Neural progenitor cell (in vitro differentiated cells): ENCODE measurements at regions not wholly inside any gene's neighbourhood (a gene's known extent, or its start where the extent isn't known, plus 50 kb on each side); places are given as distances from the start of the nearest gene placed in this dataset.

ENCODE experiments used
- DNase-seq: peaks from one replicate; pipeline ENCODE4 v3.0.0-alpha.2; 2016; ENCODE audit warnings: low spot score
- H2AFZ ChIP-seq: fragments of 200-600 bp; sonication (generic); replicated peaks from 2 replicates; pipeline ENCODE4 v1.6.1; 2016; ENCODE audit warnings: antibody characterized with exemption
- H3F3A ChIP-seq: fragments of 200-600 bp; sonication (generic); 2 replicates; pipeline ENCODE4 v1.6.1; 2016; ENCODE audit warnings: antibody characterized with exemption, low read depth
- H3K27ac ChIP-seq: fragments of 200-600 bp; sonication (generic); 2 replicates; pipeline ENCODE4 v1.5.1; 2016; ENCODE audit warnings: mild to moderate bottlenecking
- H3K27me3 ChIP-seq: fragments of 200-600 bp; sonication (generic); 2 replicates; pipeline ENCODE4 v1.6.1; 2016; ENCODE audit warnings: mild to moderate bottlenecking, moderate library complexity
- H3K36me3 ChIP-seq: fragments of 200-600 bp; sonication (generic); 2 replicates; pipeline ENCODE4 v1.5.1; 2016
- H3K4me1 ChIP-seq: fragments of 200-600 bp; sonication (generic); 2 replicates; pipeline ENCODE4 v1.6.1; 2016; ENCODE audit warnings: mixed run types
- H3K4me2 ChIP-seq: fragments of 200-600 bp; sonication (generic); 2 replicates; pipeline ENCODE4 v1.6.1; 2016
- H3K4me3 ChIP-seq: fragments of 200-600 bp; sonication (generic); 2 replicates; pipeline ENCODE4 v1.5.1; 2016
- H3K79me2 ChIP-seq: fragments of 200-600 bp; sonication (generic); 2 replicates; pipeline ENCODE4 v1.6.1; 2016; ENCODE audit warnings: low read depth
- H3K9ac ChIP-seq: fragments of 200-600 bp; sonication (generic); 2 replicates; pipeline ENCODE4 v1.6.1; 2016
- H3K9me3 ChIP-seq: fragments of 200-600 bp; sonication (generic); 2 replicates; pipeline ENCODE4 v1.5.1; 2016; ENCODE audit warnings: low read depth
- H4K20me1 ChIP-seq: fragments of 200-600 bp; sonication (generic); 2 replicates; pipeline ENCODE4 v1.6.1; 2016; ENCODE audit warnings: low read depth
- H3K27ac Mint-ChIP-seq: 3 replicates; pipeline ENCODE4 v1.8.0; 2021; ENCODE audit warnings: mixed read lengths
- H3K27me3 Mint-ChIP-seq: 2 replicates; pipeline ENCODE4 v1.8.0; 2022; ENCODE audit warnings: low read depth, mild to moderate bottlenecking, inconsistent platforms, moderate library complexity, mixed read lengths; ENCODE audit not compliant: insufficient read depth
- H3K36me3 Mint-ChIP-seq: 3 replicates; pipeline ENCODE4 v1.8.0; 2021; ENCODE audit warnings: mixed read lengths
- H3K4me1 Mint-ChIP-seq: 3 replicates; pipeline ENCODE4 v1.8.0; 2021; ENCODE audit warnings: mixed read lengths
- H3K4me3 Mint-ChIP-seq: 3 replicates; pipeline ENCODE4 v1.8.0; 2021; ENCODE audit warnings: mild to moderate bottlenecking, moderate library complexity, mixed read lengths
- H3K9me3 Mint-ChIP-seq: 3 replicates; pipeline ENCODE4 v1.8.0; 2020; ENCODE audit warnings: mixed read lengths
- EZH2 ChIP-seq: fragments of 200-600 bp; sonication (generic); IDR thresholded peaks from 2 replicates; pipeline ENCODE4 v1.6.1; 2017; ENCODE audit warnings: antibody characterized with exemption, mild to moderate bottlenecking, moderate library complexity
- EZH2phosphoT487 ChIP-seq: fragments of 200-600 bp; sonication (generic); IDR thresholded peaks from 2 replicates; pipeline ENCODE4 v1.6.1; 2017; ENCODE audit warnings: antibody characterized with exemption
- TF ChIP-seq, protein P1 (sequence below): fragments of 200-600 bp; sonication (generic); IDR thresholded peaks from 2 replicates; pipeline ENCODE4 v1.5.1; 2017; ENCODE audit warnings: antibody characterized with exemption, mild to moderate bottlenecking

DNA sequence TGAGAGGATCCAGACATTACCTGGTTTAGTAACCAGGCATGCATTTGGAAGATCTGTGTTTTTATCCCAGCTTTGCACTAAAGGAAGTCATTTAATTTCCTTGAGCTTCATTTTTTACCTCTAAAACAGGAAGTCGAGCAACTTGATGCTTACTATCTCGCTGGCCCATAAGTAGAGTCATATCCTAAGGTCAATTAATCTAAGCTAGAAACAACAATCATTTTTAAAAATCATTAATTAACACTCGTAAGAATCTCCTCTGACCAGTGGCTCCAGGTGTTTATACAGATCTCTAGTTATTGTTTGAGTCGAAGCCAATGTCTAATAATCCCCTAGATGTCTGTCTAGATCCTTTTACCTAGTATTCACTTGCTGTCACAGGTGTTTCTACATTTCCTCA lies 355.8 kb upstream of the DCN start:
- Histone ChIP-seq H3K9ac (no peak overlapping the region), H3K27me3 (no peaks in the 10 kb centered on the region), H3K79me2 (no peaks in the 10 kb centered on the region), H3K4me3 (no peak overlapping the region), H3K9me3 (no peaks in the 10 kb centered on the region), H3K36me3 (no peaks in the 10 kb centered on the region), H2AFZ (no peak overlapping the region), H3K4me1 (peaks cover 8% of the 10 kb centered on the region), H3K27ac (no peak overlapping the region), H3F3A (no peaks in the 10 kb centered on the region), H3K4me2 (no peak overlapping the region), H4K20me1 (no peaks in the 10 kb centered on the region)
- Mint-ChIP-seq H3K4me1 (peaks cover 7% of the 10 kb centered on the region), H3K27me3 (no peaks in the 10 kb centered on the region), H3K9me3 (peaks cover 4% of the 10 kb centered on the region), H3K27ac (no peak overlapping the region), H3K36me3 (no peaks in the 10 kb centered on the region), H3K4me3 (no peak overlapping the region)
- no peak for DNase-seq
- TF ChIP-seq, protein P1, sequence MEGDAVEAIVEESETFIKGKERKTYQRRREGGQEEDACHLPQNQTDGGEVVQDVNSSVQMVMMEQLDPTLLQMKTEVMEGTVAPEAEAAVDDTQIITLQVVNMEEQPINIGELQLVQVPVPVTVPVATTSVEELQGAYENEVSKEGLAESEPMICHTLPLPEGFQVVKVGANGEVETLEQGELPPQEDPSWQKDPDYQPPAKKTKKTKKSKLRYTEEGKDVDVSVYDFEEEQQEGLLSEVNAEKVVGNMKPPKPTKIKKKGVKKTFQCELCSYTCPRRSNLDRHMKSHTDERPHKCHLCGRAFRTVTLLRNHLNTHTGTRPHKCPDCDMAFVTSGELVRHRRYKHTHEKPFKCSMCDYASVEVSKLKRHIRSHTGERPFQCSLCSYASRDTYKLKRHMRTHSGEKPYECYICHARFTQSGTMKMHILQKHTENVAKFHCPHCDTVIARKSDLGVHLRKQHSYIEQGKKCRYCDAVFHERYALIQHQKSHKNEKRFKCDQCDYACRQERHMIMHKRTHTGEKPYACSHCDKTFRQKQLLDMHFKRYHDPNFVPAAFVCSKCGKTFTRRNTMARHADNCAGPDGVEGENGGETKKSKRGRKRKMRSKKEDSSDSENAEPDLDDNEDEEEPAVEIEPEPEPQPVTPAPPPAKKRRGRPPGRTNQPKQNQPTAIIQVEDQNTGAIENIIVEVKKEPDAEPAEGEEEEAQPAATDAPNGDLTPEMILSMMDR = no peak
- no peak for TF ChIP-seq EZH2phosphoT487
- TF ChIP-seq EZH2 = no peak

DNA sequence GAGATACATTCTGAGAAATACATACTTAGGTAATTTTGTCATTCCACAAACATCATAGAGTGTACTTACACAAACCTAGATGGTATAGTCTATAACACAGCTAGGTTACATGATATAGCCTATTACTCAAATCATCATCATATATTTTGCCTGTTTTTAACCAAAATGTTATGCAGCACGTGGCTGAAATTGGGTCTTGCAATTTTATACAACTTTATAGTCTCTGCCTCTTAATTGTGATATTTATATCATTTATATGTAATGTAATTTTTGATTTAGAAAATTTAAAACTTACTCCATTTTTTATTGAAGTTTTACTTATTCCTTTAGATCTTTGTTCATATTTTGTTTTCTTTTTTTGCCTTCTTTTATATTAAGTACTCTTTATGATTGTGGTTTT lies 350.7 kb upstream of the DCN start:
- Mint-ChIP-seq H3K4me1 (no peaks in the 10 kb centered on the region), H3K27me3 (no peaks in the 10 kb centered on the region)

DNA sequence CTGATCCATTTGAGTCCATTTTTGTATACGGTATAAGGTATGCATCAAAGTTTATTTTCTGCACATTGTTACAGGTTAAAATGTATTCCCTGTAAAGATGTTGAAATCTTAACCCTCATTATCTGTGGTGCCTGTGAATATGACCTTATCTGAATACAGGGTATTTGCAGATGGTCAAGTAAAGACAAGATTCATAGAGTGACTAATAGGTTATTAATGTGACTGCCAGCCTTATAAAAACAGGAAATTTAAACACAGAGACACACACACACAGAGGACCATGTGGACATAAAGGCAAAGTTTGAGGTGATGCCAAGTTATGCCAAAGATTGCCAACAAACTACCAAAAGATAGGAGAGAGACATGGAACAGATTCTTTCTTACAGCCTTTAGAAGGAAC lies 347.2 kb upstream of the DCN start:
- H3K4me1 Mint-ChIP-seq = no peaks in the 10 kb centered on the region
- H3K9me3 ChIP-seq = no peaks in the 10 kb centered on the region
- H3F3A ChIP-seq = no peaks in the 10 kb centered on the region

More for the DNA sequence above, 350.7 kb upstream of the DCN start:
- Mint-ChIP-seq H3K36me3 (no peaks in the 10 kb centered on the region), H3K4me3 (no peak overlapping the region), H3K9me3 (peaks cover 4% of the 10 kb centered on the region), H3K27ac (no peak overlapping the region)
- no peak for TF ChIP-seq EZH2phosphoT487
- no peak for TF ChIP-seq EZH2
- TF ChIP-seq, protein P1 = no peak
- H3K36me3 ChIP-seq = no peaks in the 10 kb centered on the region
- no peak overlapping the region for H3K9ac ChIP-seq
- H3F3A ChIP-seq = no peaks in the 10 kb centered on the region
- no peak overlapping the region for H3K27ac ChIP-seq
- no peaks in the 10 kb centered on the region for H4K20me1 ChIP-seq
- H3K27me3 ChIP-seq = no peaks in the 10 kb centered on the region
- H3K4me3 ChIP-seq = no peak overlapping the region
- H3K4me2 ChIP-seq = no peak overlapping the region
- H3K4me1 ChIP-seq = no peaks in the 10 kb centered on the region
- DNase-seq = no peak
- no peaks in the 10 kb centered on the region for H3K9me3 ChIP-seq
- no peak overlapping the region for H2AFZ ChIP-seq
- H3K79me2 ChIP-seq = no peaks in the 10 kb centered on the region

More for the DNA sequence above, 347.2 kb upstream of the DCN start:
- no peaks in the 10 kb centered on the region for H3K79me2 ChIP-seq
- no peaks in the 10 kb centered on the region for H3K27me3 ChIP-seq
- H3K27ac ChIP-seq = no peak overlapping the region
- H3K27ac Mint-ChIP-seq = no peak overlapping the region
- no peak overlapping the region for H3K4me2 ChIP-seq
- no peaks in the 10 kb centered on the region for H3K36me3 Mint-ChIP-seq
- no peak overlapping the region for H3K4me3 Mint-ChIP-seq
- no peak overlapping the region for H3K4me3 ChIP-seq
- TF ChIP-seq EZH2phosphoT487 (no peak), EZH2 (no peak)
- TF ChIP-seq, protein P1 = no peak
- no peak overlapping the region for H3K9ac ChIP-seq
- H4K20me1 ChIP-seq = no peaks in the 10 kb centered on the region
- H3K9me3 Mint-ChIP-seq = peaks cover 4% of the 10 kb centered on the region
- no peaks in the 10 kb centered on the region for H3K4me1 ChIP-seq
- no peak overlapping the region for H2AFZ ChIP-seq
- DNase-seq = no peak
- H3K27me3 Mint-ChIP-seq = no peaks in the 10 kb centered on the region
- no peaks in the 10 kb centered on the region for H3K36me3 ChIP-seq
